K562 (cell line): ENCODE measurements at regions not wholly inside any gene's neighbourhood (a gene's known extent, or its start where the extent isn't known, plus 50 kb on each side); places are given as distances from the start of the nearest gene placed in this dataset.
A peak's percentile ranks its signal among the peaks of the same experiment; 100 is the strongest.

Experiments
- ARID1B ChIP-seq: fragments of 450-650 bp; IDR thresholded peaks from 2 replicates; pipeline ENCODE4 v1.6.1; 2016; ENCODE audit warnings: antibody characterized with exemption, mild to moderate bottlenecking, inconsistent platforms
- CGGBP1 ChIP-seq: fragments of 250-450 bp; sonication (Bioruptor Pico); IDR thresholded peaks from 2 replicates; pipeline ENCODE4 v1.9.0; 2021; ENCODE audit warnings: mild to moderate bottlenecking
- CHD1 ChIP-seq: fragments of 200-600 bp; sonication (generic); IDR thresholded peaks from one replicate; pipeline ENCODE4 v1.6.1; 2012; ENCODE audit warnings: mild to moderate bottlenecking, moderate library complexity, low read length, inconsistent platforms
- CTBP1 ChIP-seq: fragments of 450-650 bp; IDR thresholded peaks from 2 replicates; pipeline ENCODE4 v1.6.1; 2016; ENCODE audit warnings: borderline replicate concordance
- EHMT2 ChIP-seq: fragments of 450-650 bp; IDR thresholded peaks from 2 replicates; pipeline ENCODE4 v1.6.1; 2018; ENCODE audit warnings: antibody characterized with exemption
- ETV1 ChIP-seq: fragments of 450-650 bp; conservative IDR thresholded peaks from 2 replicates; pipeline ENCODE4 v1.6.1; 2016; ENCODE audit warnings: missing genetic modification characterization, control low read depth, low read depth, missing compliant biosample characterization
- FOXJ2 ChIP-seq: fragments of 200-800 bp; sonication (Bioruptor generic); IDR thresholded peaks from 2 replicates; pipeline ENCODE4 v1.6.1; 2016; ENCODE audit warnings: missing genetic modification characterization, missing compliant biosample characterization
- FOXM1 ChIP-seq, 2 experiments: fragments of 450-650 bp in 1 of 2; sonication (generic) in 1 of 2; formaldehyde crosslinking in 1 of 2; IDR thresholded peaks; 2 replicates each; pipeline versions ENCODE4 v1.6.1 to v1.9.0; 2017 to 2022; ENCODE audit warnings: low read depth in 2 of 2, mild to moderate bottlenecking in 2 of 2, missing genetic modification reagents in 1 of 2, moderate library complexity in 1 of 2
- HOXB6 ChIP-seq: fragments of 250-450 bp; sonication (Bioruptor Pico); IDR thresholded peaks from 2 replicates; pipeline ENCODE4 v1.5.1; 2022; ENCODE audit warnings: mild to moderate bottlenecking, borderline replicate concordance
- IRF2 ChIP-seq: sonication (generic); formaldehyde crosslinking; IDR thresholded peaks from 2 replicates; pipeline ENCODE4 v1.8.1; 2022; ENCODE audit warnings: mild to moderate bottlenecking, missing genetic modification reagents
- KAT7 ChIP-seq: sonication (generic); formaldehyde crosslinking; IDR thresholded peaks from 2 replicates; pipeline ENCODE4 v1.8.0; 2022; ENCODE audit warnings: missing genetic modification reagents, mild to moderate bottlenecking, borderline replicate concordance
- LARP7 ChIP-seq: fragments of 450-650 bp; IDR thresholded peaks from 2 replicates; pipeline ENCODE4 v1.6.1; 2016
- NFIX ChIP-seq: fragments of 250-450 bp; sonication (Bioruptor Pico); IDR thresholded peaks from 2 replicates; pipeline ENCODE4 v1.4.0; 2020; ENCODE audit warnings: low read depth, mild to moderate bottlenecking, moderate library complexity
- NR1H2 ChIP-seq: sonication (generic); formaldehyde crosslinking; IDR thresholded peaks from 2 replicates; pipeline ENCODE4 v1.4.0; 2020; ENCODE audit warnings: mild to moderate bottlenecking, missing genetic modification reagents
- SFPQ ChIP-seq: fragments of 200-400 bp; formaldehyde crosslinking; IDR thresholded peaks from 2 replicates; pipeline ENCODE4 v1.6.1; 2017; ENCODE audit warnings: mild to moderate bottlenecking, low read depth, low read length, moderate library complexity
- STAG1 ChIP-seq: sonication (generic); formaldehyde crosslinking; IDR thresholded peaks from 2 replicates; pipeline ENCODE4 v1.5.0; 2020; ENCODE audit warnings: missing genetic modification reagents, borderline replicate concordance
- TOE1 ChIP-seq, 2 experiments: fragments of 450-650 bp in 1 of 2; sonication (generic) in 1 of 2; formaldehyde crosslinking in 1 of 2; IDR thresholded peaks; 2 replicates each; pipeline versions ENCODE4 v1.7.1 to v1.8.0; 2016 to 2022; ENCODE audit warnings: borderline replicate concordance in 2 of 2, mild to moderate bottlenecking in 2 of 2, antibody characterized with exemption in 1 of 2, inconsistent platforms in 1 of 2, low read depth in 1 of 2, missing genetic modification reagents in 1 of 2, moderate library complexity in 1 of 2
- ZBTB1 ChIP-seq: sonication (generic); formaldehyde crosslinking; IDR thresholded peaks from 2 replicates; pipeline ENCODE4 v1.8.1; 2023; ENCODE audit warnings: missing genetic modification reagents, low read depth, mild to moderate bottlenecking, borderline replicate concordance
- ZEB2 ChIP-seq: fragments of 450-650 bp; IDR thresholded peaks from 2 replicates; pipeline ENCODE4 v1.6.1; 2016
- ZFP1 ChIP-seq: fragments of 450-650 bp; formaldehyde crosslinking; IDR thresholded peaks from 2 replicates; pipeline ENCODE4 v1.4.0; 2020; ENCODE audit warnings: mild to moderate bottlenecking, mixed read lengths
- ZNF589 ChIP-seq: fragments of 200-800 bp; sonication (Bioruptor generic); IDR thresholded peaks from 2 replicates; pipeline ENCODE4 v1.6.1; 2016; ENCODE audit warnings: low read depth, missing genetic modification characterization, missing compliant biosample characterization
- TF ChIP-seq, protein P1 (sequence below), 2 experiments: fragments of 150-350 bp in 1 of 2; IDR thresholded peaks; 2 replicates each; pipeline ENCODE4 v1.6.1; 2012 to 2016; ENCODE audit warnings: low read depth in 2 of 2, low read length in 2 of 2, mild to moderate bottlenecking in 1 of 2, moderate library complexity in 1 of 2
- TF ChIP-seq, protein P2 (sequence below): fragments of 250-450 bp; sonication (Bioruptor Pico); IDR thresholded peaks from 2 replicates; pipeline ENCODE4 v1.5.0; 2020; ENCODE audit warnings: mild to moderate bottlenecking

GRCh38 chr16:85328676-85329058, 216.4 kb upstream of the CIBAR2 start (continued):
- TF ChIP-seq SFPQ (no peak), CHD1 (no peak), TOE1 (IDR thresholded peaks at IDR 0.05; ENCODE audit: borderline replicate concordance) (0 out of 2 replicates have a peak, but pooled peaks have one; percentile 6), TOE1 (CRISPR knock-in tag; IDR thresholded peaks at IDR 0.05; ENCODE audit: borderline replicate concordance, low read depth) (no peak), FOXJ2 (tag) (no peak), STAG1 (CRISPR knock-in tag) (no peak), IRF2 (CRISPR knock-in tag) (no peak), KAT7 (CRISPR knock-in tag) (no peak), ETV1 (tag) (no peak), NR1H2 (CRISPR knock-in tag) (no peak), ZEB2 (no peak), ARID1B (no peak), EHMT2 (no peak), FOXM1 (IDR thresholded peaks at IDR 0.05; ENCODE audit: low read depth) (no peak), FOXM1 (CRISPR knock-in tag; IDR thresholded peaks at IDR 0.05; ENCODE audit: low read depth) (no peak), ZBTB1 (CRISPR knock-in tag) (no peak), LARP7 (no peak), ZNF589 (no peak), CTBP1 (no peak), NFIX (CRISPR knock-in tag) (no peak), ZFP1 (no peak), CGGBP1 (CRISPR knock-in tag) (no peak), HOXB6 (CRISPR knock-in tag) (no peak)
- TF ChIP-seq, protein P1, sequence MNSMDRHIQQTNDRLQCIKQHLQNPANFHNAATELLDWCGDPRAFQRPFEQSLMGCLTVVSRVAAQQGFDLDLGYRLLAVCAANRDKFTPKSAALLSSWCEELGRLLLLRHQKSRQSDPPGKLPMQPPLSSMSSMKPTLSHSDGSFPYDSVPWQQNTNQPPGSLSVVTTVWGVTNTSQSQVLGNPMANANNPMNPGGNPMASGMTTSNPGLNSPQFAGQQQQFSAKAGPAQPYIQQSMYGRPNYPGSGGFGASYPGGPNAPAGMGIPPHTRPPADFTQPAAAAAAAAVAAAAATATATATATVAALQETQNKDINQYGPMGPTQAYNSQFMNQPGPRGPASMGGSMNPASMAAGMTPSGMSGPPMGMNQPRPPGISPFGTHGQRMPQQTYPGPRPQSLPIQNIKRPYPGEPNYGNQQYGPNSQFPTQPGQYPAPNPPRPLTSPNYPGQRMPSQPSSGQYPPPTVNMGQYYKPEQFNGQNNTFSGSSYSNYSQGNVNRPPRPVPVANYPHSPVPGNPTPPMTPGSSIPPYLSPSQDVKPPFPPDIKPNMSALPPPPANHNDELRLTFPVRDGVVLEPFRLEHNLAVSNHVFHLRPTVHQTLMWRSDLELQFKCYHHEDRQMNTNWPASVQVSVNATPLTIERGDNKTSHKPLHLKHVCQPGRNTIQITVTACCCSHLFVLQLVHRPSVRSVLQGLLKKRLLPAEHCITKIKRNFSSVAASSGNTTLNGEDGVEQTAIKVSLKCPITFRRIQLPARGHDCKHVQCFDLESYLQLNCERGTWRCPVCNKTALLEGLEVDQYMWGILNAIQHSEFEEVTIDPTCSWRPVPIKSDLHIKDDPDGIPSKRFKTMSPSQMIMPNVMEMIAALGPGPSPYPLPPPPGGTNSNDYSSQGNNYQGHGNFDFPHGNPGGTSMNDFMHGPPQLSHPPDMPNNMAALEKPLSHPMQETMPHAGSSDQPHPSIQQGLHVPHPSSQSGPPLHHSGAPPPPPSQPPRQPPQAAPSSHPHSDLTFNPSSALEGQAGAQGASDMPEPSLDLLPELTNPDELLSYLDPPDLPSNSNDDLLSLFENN (IDR thresholded peaks at IDR 0.05; ENCODE audit: low read depth in 2 of 2, low read length in 2 of 2): no peak
- TF ChIP-seq, protein P2, sequence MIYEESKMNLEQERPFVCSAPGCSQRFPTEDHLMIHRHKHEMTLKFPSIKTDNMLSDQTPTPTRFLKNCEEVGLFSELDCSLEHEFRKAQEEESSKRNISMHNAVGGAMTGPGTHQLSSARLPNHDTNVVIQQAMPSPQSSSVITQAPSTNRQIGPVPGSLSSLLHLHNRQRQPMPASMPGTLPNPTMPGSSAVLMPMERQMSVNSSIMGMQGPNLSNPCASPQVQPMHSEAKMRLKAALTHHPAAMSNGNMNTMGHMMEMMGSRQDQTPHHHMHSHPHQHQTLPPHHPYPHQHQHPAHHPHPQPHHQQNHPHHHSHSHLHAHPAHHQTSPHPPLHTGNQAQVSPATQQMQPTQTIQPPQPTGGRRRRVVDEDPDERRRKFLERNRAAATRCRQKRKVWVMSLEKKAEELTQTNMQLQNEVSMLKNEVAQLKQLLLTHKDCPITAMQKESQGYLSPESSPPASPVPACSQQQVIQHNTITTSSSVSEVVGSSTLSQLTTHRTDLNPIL (CRISPR knock-in tag): no peak
